HL-60 (cell line): ENCODE measurements at regions not wholly inside any gene's neighbourhood (a gene's known extent, or its start where the extent isn't known, plus 50 kb on each side); places are given as distances from the start of the nearest gene placed in this dataset.

ENCODE experiments used
- DNase-seq, 2 experiments: peaks; one replicate each; pipeline ENCODE4 v3.0.0-alpha.2; 2010 to 2020; ENCODE audit warnings: low read depth in 1 of 2, low spot score in 1 of 2
- H3K27ac ChIP-seq: fragments of 250-450 bp; sonication (Bioruptor Pico); replicated peaks from 2 replicates; pipeline ENCODE4 v1.5.1; 2020; ENCODE audit warnings: mild to moderate bottlenecking, moderate library complexity
- H3K27me3 ChIP-seq: fragments of 250-450 bp; sonication (Bioruptor Pico); 2 replicates; pipeline ENCODE4 v1.5.1; 2021; ENCODE audit warnings: mild to moderate bottlenecking, moderate library complexity; ENCODE audit not compliant: insufficient read depth, poor library complexity, severe bottlenecking
- H3K4me3 ChIP-seq: replicated peaks from 2 replicates; pipeline ENCODE4 v1.5.1; 2011; ENCODE audit warnings: mild to moderate bottlenecking, control low read depth, low read length; ENCODE audit not compliant: insufficient read depth
- GABPA ChIP-seq: IDR thresholded peaks from 2 replicates; pipeline ENCODE4 v1.6.1; 2012; ENCODE audit warnings: low read depth
- POLR2AphosphoS5 ChIP-seq: IDR thresholded peaks from 2 replicates; pipeline ENCODE4 v1.6.1; 2012; ENCODE audit warnings: low read depth
- SPI1 ChIP-seq: IDR thresholded peaks from 2 replicates; pipeline ENCODE4 v1.6.1; 2012; ENCODE audit warnings: low read depth, mild to moderate bottlenecking, borderline replicate concordance
- TF ChIP-seq, protein P1 (sequence below): IDR thresholded peaks from 2 replicates; pipeline ENCODE4 v1.6.1; 2012; ENCODE audit warnings: low read depth; ENCODE audit not compliant: insufficient replicate concordance
- TF ChIP-seq, protein P2 (sequence below): IDR thresholded peaks from one replicate; pipeline ENCODE4 v1.5.1; 2011; ENCODE audit warnings: low read length, control low read depth, inconsistent platforms; ENCODE audit not compliant: insufficient read depth

DNA sequence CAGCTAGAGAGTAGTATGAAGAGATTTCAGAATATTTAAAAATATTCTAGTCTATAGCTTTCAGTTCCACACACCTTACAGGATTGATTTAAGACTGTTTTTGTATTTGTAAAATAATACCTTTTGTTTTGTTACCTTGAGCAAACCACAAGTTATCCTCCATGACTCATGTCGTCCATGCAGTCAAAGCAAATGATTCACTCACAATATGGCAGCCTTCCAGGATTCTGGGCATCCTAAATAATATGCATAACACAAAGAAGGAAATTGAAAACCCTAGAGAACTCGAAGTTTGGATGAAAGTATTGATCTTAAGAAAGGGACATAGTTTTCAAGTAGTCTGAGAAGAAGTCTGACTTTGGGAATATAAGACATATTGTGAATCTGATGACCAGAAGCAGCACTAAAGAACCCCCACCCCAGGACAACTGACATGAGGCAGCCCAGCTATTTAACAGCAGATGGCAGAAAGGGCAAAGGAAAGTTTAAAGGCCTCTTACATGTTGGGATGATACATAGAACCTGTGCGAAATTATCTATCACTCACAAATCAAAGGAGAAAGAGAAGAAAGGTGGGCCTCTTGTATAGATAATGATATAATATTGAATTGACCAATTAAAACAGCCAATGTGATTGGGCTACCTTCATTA, 857.9 kb downstream of the BRINP3 start:
- Histone ChIP-seq H3K4me3 (no peak overlapping the region), H3K27me3 (no peaks in the 10 kb centered on the region), H3K27ac (no peak overlapping the region)
- no peak for DNase-seq
- no peak for TF ChIP-seq SPI1
- no peak for TF ChIP-seq GABPA
- TF ChIP-seq, protein P1, sequence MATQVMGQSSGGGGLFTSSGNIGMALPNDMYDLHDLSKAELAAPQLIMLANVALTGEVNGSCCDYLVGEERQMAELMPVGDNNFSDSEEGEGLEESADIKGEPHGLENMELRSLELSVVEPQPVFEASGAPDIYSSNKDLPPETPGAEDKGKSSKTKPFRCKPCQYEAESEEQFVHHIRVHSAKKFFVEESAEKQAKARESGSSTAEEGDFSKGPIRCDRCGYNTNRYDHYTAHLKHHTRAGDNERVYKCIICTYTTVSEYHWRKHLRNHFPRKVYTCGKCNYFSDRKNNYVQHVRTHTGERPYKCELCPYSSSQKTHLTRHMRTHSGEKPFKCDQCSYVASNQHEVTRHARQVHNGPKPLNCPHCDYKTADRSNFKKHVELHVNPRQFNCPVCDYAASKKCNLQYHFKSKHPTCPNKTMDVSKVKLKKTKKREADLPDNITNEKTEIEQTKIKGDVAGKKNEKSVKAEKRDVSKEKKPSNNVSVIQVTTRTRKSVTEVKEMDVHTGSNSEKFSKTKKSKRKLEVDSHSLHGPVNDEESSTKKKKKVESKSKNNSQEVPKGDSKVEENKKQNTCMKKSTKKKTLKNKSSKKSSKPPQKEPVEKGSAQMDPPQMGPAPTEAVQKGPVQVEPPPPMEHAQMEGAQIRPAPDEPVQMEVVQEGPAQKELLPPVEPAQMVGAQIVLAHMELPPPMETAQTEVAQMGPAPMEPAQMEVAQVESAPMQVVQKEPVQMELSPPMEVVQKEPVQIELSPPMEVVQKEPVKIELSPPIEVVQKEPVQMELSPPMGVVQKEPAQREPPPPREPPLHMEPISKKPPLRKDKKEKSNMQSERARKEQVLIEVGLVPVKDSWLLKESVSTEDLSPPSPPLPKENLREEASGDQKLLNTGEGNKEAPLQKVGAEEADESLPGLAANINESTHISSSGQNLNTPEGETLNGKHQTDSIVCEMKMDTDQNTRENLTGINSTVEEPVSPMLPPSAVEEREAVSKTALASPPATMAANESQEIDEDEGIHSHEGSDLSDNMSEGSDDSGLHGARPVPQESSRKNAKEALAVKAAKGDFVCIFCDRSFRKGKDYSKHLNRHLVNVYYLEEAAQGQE: no peak
- TF ChIP-seq POLR2AphosphoS5: no peak
- TF ChIP-seq, protein P2, sequence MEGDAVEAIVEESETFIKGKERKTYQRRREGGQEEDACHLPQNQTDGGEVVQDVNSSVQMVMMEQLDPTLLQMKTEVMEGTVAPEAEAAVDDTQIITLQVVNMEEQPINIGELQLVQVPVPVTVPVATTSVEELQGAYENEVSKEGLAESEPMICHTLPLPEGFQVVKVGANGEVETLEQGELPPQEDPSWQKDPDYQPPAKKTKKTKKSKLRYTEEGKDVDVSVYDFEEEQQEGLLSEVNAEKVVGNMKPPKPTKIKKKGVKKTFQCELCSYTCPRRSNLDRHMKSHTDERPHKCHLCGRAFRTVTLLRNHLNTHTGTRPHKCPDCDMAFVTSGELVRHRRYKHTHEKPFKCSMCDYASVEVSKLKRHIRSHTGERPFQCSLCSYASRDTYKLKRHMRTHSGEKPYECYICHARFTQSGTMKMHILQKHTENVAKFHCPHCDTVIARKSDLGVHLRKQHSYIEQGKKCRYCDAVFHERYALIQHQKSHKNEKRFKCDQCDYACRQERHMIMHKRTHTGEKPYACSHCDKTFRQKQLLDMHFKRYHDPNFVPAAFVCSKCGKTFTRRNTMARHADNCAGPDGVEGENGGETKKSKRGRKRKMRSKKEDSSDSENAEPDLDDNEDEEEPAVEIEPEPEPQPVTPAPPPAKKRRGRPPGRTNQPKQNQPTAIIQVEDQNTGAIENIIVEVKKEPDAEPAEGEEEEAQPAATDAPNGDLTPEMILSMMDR: no peak

DNA sequence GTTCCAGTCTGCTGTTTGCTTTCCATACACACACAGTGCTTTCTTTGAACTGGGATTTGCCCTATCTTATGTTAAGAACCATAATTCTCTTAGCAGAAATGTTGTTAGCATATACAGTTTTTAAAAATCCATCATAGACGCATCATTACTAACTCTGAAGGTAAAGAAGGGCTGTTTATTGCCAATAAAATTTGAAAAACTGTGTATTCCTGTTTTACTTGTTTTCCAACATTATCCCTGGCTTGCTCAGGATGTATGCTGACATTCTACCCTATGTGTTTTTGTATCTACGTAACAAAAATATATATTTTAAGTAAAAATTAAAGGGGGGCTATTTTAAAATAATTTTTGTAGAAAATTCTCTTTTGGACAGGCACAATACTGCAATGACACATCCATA, 857.2 kb downstream of the BRINP3 start:
- H3K27ac ChIP-seq: no peak overlapping the region
- TF ChIP-seq SPI1: no peak
- TF ChIP-seq, protein P1: no peak
- TF ChIP-seq POLR2AphosphoS5: no peak
- TF ChIP-seq, protein P2: no peak
- no peak for TF ChIP-seq GABPA
- H3K27me3 ChIP-seq: no peaks in the 10 kb centered on the region
- H3K4me3 ChIP-seq: no peak overlapping the region
- no peak for DNase-seq

DNA sequence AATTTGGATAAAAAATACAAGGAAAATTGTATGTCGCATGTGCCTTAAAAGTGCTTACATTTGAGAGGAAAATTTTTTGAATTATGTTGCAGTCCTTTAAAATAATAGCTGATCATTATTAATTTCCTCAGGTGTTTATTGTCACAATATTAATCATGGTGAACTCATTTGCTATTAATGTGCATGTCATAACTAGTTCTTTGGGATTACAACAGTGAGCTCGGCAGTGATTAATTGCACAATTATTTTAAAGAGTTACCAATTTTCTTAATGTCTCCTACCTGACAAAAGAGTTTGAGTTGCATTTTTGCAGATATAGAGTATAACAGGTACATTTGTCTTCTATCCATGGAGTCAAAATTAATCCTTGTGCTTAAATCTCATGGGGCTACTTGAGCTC, 854.3 kb downstream of the BRINP3 start:
- no peak for DNase-seq
- H3K27ac ChIP-seq: no peak overlapping the region
- TF ChIP-seq, protein P1: no peak
- TF ChIP-seq POLR2AphosphoS5: no peak
- TF ChIP-seq, protein P2: no peak
- no peak for TF ChIP-seq GABPA
- no peak overlapping the region for H3K4me3 ChIP-seq
- no peaks in the 10 kb centered on the region for H3K27me3 ChIP-seq
